H1 (cell line): ENCODE measurements at regions not wholly inside any gene's neighbourhood (a gene's known extent, or its start where the extent isn't known, plus 50 kb on each side); places are given as distances from the start of the nearest gene placed in this dataset.

ENCODE experiments used
- EP300 ChIP-seq, 2 experiments: IDR thresholded peaks; 1 replicate in 1 of 2; 2 replicates in 1 of 2; pipeline ENCODE4 v1.6.1; 2011 to 2012; ENCODE audit warnings: low read depth in 2 of 2, low read length in 2 of 2, mild to moderate bottlenecking in 2 of 2, borderline replicate concordance in 1 of 2, inconsistent platforms in 1 of 2, moderate library complexity in 1 of 2
- KDM4A ChIP-seq: IDR thresholded peaks from one replicate; pipeline ENCODE4 v1.7.1; 2012; ENCODE audit warnings: low read depth, mild to moderate bottlenecking, moderate library complexity, low read length, inconsistent platforms; ENCODE audit not compliant: severe bottlenecking
- TAF7 ChIP-seq: optimal IDR thresholded peaks from 2 replicates; pipeline ENCODE3; 2011; ENCODE audit warnings: low read depth, mild to moderate bottlenecking, inconsistent platforms, low read length, moderate library complexity, borderline replicate concordance

- TF ChIP-seq KDM4A (no peak), TAF7 (no peak), EP300 (IDR thresholded peaks at IDR 0.05; ENCODE audit: borderline replicate concordance in 1 of 2, low read depth in 2 of 2, low read length in 2 of 2) (no peak)
These were observed 69.4 kb downstream of the ARL4A start (continued) for GRCh38 chr7:12756821-12757220.
